Nephron (organoid): ENCODE measurements at regions not wholly inside any gene's neighbourhood (a gene's known extent, or its start where the extent isn't known, plus 50 kb on each side); places are given as distances from the start of the nearest gene placed in this dataset.

Source experiments
- H3K27ac Mint-ChIP-seq, 3 experiments: 2 replicates each; pipeline ENCODE4 v1.8.0; 2020; ENCODE audit warnings: mixed read lengths in 3 of 3, mild to moderate bottlenecking in 2 of 3, moderate library complexity in 1 of 3
- H3K27me3 Mint-ChIP-seq: 2 replicates; pipeline ENCODE4 v1.8.0; 2021; ENCODE audit warnings: low read depth, mild to moderate bottlenecking, moderate library complexity, mixed read lengths
- H3K36me3 Mint-ChIP-seq: 2 replicates; pipeline ENCODE4 v1.8.0; 2020; ENCODE audit warnings: low read depth, mixed read lengths
- H3K4me1 Mint-ChIP-seq: 2 replicates; pipeline ENCODE4 v1.8.0; 2020; ENCODE audit warnings: mixed read lengths
- H3K4me3 Mint-ChIP-seq, 3 experiments: 2 replicates each; pipeline ENCODE4 v1.8.0; 2020; ENCODE audit warnings: mild to moderate bottlenecking in 3 of 3, mixed read lengths in 3 of 3, moderate library complexity in 2 of 3
- H3K9me3 Mint-ChIP-seq: 2 replicates; pipeline ENCODE4 v1.8.0; 2020; ENCODE audit warnings: mixed read lengths
- TF ChIP-seq, protein P1 (sequence below), 3 experiments: fragments of 200-600 bp; sonication (generic); IDR thresholded peaks; one replicate each; pipeline ENCODE4 v1.5.0; 2021; ENCODE audit warnings: antibody characterized with exemption in 3 of 3; ENCODE audit not compliant: unreplicated experiment in 3 of 3

GRCh38 chr21:38569733-38570132, 71.5 kb upstream of the ERG start:
- Mint-ChIP-seq H3K27ac (no peak overlapping the region), H3K36me3 (no peaks in the 10 kb centered on the region)
- TF ChIP-seq, protein P1, sequence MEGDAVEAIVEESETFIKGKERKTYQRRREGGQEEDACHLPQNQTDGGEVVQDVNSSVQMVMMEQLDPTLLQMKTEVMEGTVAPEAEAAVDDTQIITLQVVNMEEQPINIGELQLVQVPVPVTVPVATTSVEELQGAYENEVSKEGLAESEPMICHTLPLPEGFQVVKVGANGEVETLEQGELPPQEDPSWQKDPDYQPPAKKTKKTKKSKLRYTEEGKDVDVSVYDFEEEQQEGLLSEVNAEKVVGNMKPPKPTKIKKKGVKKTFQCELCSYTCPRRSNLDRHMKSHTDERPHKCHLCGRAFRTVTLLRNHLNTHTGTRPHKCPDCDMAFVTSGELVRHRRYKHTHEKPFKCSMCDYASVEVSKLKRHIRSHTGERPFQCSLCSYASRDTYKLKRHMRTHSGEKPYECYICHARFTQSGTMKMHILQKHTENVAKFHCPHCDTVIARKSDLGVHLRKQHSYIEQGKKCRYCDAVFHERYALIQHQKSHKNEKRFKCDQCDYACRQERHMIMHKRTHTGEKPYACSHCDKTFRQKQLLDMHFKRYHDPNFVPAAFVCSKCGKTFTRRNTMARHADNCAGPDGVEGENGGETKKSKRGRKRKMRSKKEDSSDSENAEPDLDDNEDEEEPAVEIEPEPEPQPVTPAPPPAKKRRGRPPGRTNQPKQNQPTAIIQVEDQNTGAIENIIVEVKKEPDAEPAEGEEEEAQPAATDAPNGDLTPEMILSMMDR (IDR thresholded peaks at IDR 0.05; ENCODE audit: unreplicated experiment in 3 of 3), result no peak

DNA sequence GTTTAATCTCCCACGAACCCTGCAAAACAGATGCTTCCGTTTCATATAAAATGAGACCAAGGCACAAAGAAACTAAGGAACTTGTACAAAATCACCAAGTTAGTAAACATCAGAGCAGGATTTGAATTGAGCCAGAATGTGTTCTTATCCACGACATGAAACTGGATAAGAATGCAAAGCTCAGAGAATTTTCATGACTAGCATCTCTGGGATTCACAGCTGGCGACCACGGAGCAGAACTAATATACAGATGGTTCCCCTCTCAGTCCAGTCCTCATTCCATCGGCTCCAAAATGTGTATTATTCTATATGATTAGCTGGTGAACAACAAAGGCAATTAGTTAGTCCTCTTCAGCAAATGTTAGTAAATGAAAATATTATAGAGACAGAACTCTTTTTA, 72.3 kb upstream of the ERG start:
- Mint-ChIP-seq H3K27ac (peak overlapping the region in 1 of 3 experiments; percentile 29), H3K36me3 (no peaks in the 10 kb centered on the region), H3K4me3 (no peak overlapping the region), H3K27me3 (peaks cover 16% of the 10 kb centered on the region), H3K4me1 (peaks cover 8% of the 10 kb centered on the region), H3K9me3 (no peaks in the 10 kb centered on the region)
- TF ChIP-seq, protein P1 (IDR thresholded peaks at IDR 0.05; ENCODE audit: unreplicated experiment in 3 of 3), result no peak

More at GRCh38 chr21:38569733-38570132, 71.5 kb upstream of the ERG start:
- Mint-ChIP-seq H3K4me1 (peaks cover 8% of the 10 kb centered on the region), H3K9me3 (no peaks in the 10 kb centered on the region), H3K4me3 (peak overlapping the region in 1 of 3 experiments; percentile 17), H3K27me3 (peaks cover 21% of the 10 kb centered on the region)

GRCh38 chr21:38574895-38575575, 76.8 kb upstream of the ERG start:
- Mint-ChIP-seq H3K9me3 (peaks cover 2% of the 10 kb centered on the region), H3K4me3 (no peak overlapping the region), H3K36me3 (no peaks in the 10 kb centered on the region), H3K4me1 (peaks cover 6% of the 10 kb centered on the region), H3K27ac (no peak overlapping the region), H3K27me3 (peaks cover 16% of the 10 kb centered on the region)
- TF ChIP-seq, protein P1 (IDR thresholded peaks at IDR 0.05; ENCODE audit: unreplicated experiment in 3 of 3), result no peak

DNA sequence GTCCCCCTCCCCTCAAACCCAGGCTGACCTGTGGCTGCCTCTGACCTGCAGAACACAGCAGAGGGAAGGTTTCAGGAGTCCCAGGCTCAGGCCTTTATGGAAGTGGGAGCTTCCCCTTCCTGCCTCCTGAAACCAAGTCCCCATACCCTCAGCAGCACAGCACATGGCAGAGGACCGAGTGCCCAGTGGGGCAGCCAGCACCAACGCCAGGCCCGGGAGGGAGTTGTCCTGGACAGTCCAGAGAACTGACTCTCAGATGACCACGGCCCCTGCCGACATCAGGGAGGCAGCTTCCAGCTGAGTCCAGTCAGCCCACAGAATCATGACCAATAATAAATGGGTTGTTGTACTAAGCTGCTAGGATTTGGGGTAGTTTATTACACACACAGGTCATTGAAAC, 79.6 kb upstream of the ERG start:
- no peaks in the 10 kb centered on the region for H3K36me3 Mint-ChIP-seq
- H3K27me3 Mint-ChIP-seq, result peaks cover 14% of the 10 kb centered on the region
- no peak overlapping the region for H3K4me3 Mint-ChIP-seq
- H3K27ac Mint-ChIP-seq, result no peak overlapping the region
- H3K9me3 Mint-ChIP-seq, result peaks cover 2% of the 10 kb centered on the region
- H3K4me1 Mint-ChIP-seq, result peaks cover 6% of the 10 kb centered on the region
- TF ChIP-seq, protein P1 (IDR thresholded peaks at IDR 0.05; ENCODE audit: unreplicated experiment in 3 of 3), result no peak

GRCh38 chr21:38590449-38591217, 92.4 kb upstream of the ERG start:
- H3K27ac Mint-ChIP-seq, result no peak overlapping the region
- H3K9me3 Mint-ChIP-seq, result no peaks in the 10 kb centered on the region
- H3K4me1 Mint-ChIP-seq, result peaks cover 14% of the 10 kb centered on the region
- H3K4me3 Mint-ChIP-seq, result no peak overlapping the region
- H3K36me3 Mint-ChIP-seq, result no peaks in the 10 kb centered on the region
- peaks cover 15% of the 10 kb centered on the region for H3K27me3 Mint-ChIP-seq
- TF ChIP-seq, protein P1 (IDR thresholded peaks at IDR 0.05; ENCODE audit: unreplicated experiment in 3 of 3), result no peak
